Panc1 (cell line): ENCODE measurements at regions not wholly inside any gene's neighbourhood (a gene's known extent, or its start where the extent isn't known, plus 50 kb on each side); places are given as distances from the start of the nearest gene placed in this dataset.

ENCODE experiments used
- ATAC-seq: fragments of 200-7000 bp; cut with Tn5 transposase; 2 replicates; pipeline ENCODE4 v1.9.1; 2020; ENCODE audit warnings: mild to moderate bottlenecking, moderate library complexity
- BruUV-seq: library from RNA; stranded (reverse); fragments of 400-500 nt; replicated peaks from 2 replicates; lab custom pipeline; 2021; lab: Mats Ljungman, UMichigan
- CTCF ChIA-PET: fragments of 300-600 bp; sonication (Branson Sonifier 250); formaldehyde crosslinking; loops from one replicate; lab custom pipeline; 2022; ENCODE audit warnings: antibody characterized with exemption; lab: Charles Lee
- POLR2A ChIA-PET: fragments of 300-600 bp; sonication (Branson Sonifier 250); formaldehyde crosslinking; loops from one replicate; lab custom pipeline; 2022; ENCODE audit warnings: antibody characterized with exemption; lab: Charles Lee
- DNase-seq: peaks from one replicate; pipeline ENCODE4 v3.0.0-alpha.2; 2010; ENCODE audit warnings: low read depth, low spot score
- H3K27ac ChIP-seq: 2 replicates; pipeline ENCODE4 v1.5.1; 2011; ENCODE audit warnings: mild to moderate bottlenecking, low read length, inconsistent platforms
- H3K27me3 ChIP-seq: fragments of 200-500 bp; sonication (Bioruptor generic); 2 replicates; pipeline ENCODE4 v1.6.0; 2014; ENCODE audit warnings: low read length, inconsistent platforms; ENCODE audit not compliant: control insufficient read depth, insufficient read depth
- H3K36me3 ChIP-seq: fragments of 200-500 bp; sonication (Bioruptor generic); 2 replicates; pipeline ENCODE4 v1.5.1; 2014; ENCODE audit warnings: inconsistent platforms, mild to moderate bottlenecking, low read length, moderate library complexity; ENCODE audit not compliant: control insufficient read depth, insufficient read depth
- H3K4me1 ChIP-seq: 2 replicates; pipeline ENCODE4 v1.5.1; 2011; ENCODE audit warnings: inconsistent platforms, mild to moderate bottlenecking, low read length, moderate library complexity; ENCODE audit not compliant: control insufficient read depth, insufficient read depth
- H3K4me3 ChIP-seq, 2 experiments: 2 replicates each; pipeline ENCODE4 v1.5.1; 2011 to 2012; ENCODE audit warnings: low read depth in 2 of 2, low read length in 2 of 2, mild to moderate bottlenecking in 2 of 2, inconsistent platforms in 1 of 2, moderate library complexity in 1 of 2
- H3K9me3 ChIP-seq: fragments of 200-500 bp; sonication (Bioruptor generic); 2 replicates; pipeline ENCODE4 v1.5.1; 2014; ENCODE audit warnings: low read depth, mild to moderate bottlenecking, inconsistent platforms, low read length, moderate library complexity; ENCODE audit not compliant: control insufficient read depth, insufficient read depth
- CTCF ChIP-seq: fragments of 450-650 bp; IDR thresholded peaks from 2 replicates; pipeline ENCODE4 v1.5.1; 2017; ENCODE audit warnings: mild to moderate bottlenecking
- POLR2AphosphoS5 ChIP-seq: IDR thresholded peaks from 2 replicates; pipeline ENCODE4 v1.6.1; 2012; ENCODE audit warnings: mild to moderate bottlenecking, low read depth, low read length, moderate library complexity
- REST ChIP-seq, 2 experiments: IDR thresholded peaks; 2 replicates each; pipeline ENCODE4 v1.6.1; 2011 to 2012; ENCODE audit warnings: low read depth in 2 of 2, control low read depth in 1 of 2, low read length in 1 of 2, mild to moderate bottlenecking in 1 of 2, moderate library complexity in 1 of 2; ENCODE audit not compliant: insufficient read depth in 1 of 2
- SIN3A ChIP-seq: IDR thresholded peaks from 2 replicates; pipeline ENCODE4 v1.6.1; 2012; ENCODE audit warnings: low read depth, mild to moderate bottlenecking, low read length, moderate library complexity, borderline replicate concordance; ENCODE audit not compliant: insufficient read depth
- TCF7L2 ChIP-seq: IDR thresholded peaks from 2 replicates; pipeline ENCODE4 v1.6.1; 2011; ENCODE audit warnings: mild to moderate bottlenecking, low read depth, low read length, inconsistent platforms
- in situ Hi-C: cut with HindIII; loops from 2 replicates; pipeline ENCODE4 v1.10.0; 2016; ENCODE audit warnings: low sequenced_read_pairs, low pct_unique_long_range_greater_than_20kb
- intact Hi-C: fragments of 100-400 bp; cut with micrococcal nuclease; formaldehyde crosslinking; loops from one replicate; pipeline ENCODE4 v1.10.0; 2022; ENCODE audit not compliant: unreplicated experiment

- Histone ChIP-seq H3K9me3 (no peaks in the 10 kb centered on the region), H3K27ac (no peak overlapping the region), H3K4me1 (no peaks in the 10 kb centered on the region), H3K36me3 (no peaks in the 10 kb centered on the region), H3K4me3 (no peak overlapping the region), H3K27me3 (0 out of 2 replicates have a peak, but pooled peaks cover 2% of the 10 kb centered on the region)
- DNase-seq (no peak), ATAC-seq (no peak)
- POLR2A ChIA-PET, result no interaction called here
- BruUV-seq, result no TSS peak
- intact Hi-C loops, result no loop called here
- in situ Hi-C loops, result no loop called here
- TF ChIP-seq REST (IDR thresholded peaks at IDR 0.05; ENCODE audit: insufficient read depth in 1 of 2, low read depth in 2 of 2, low read length in 1 of 2), result no peak
- TF ChIP-seq TCF7L2, result no peak
- no peak for TF ChIP-seq POLR2AphosphoS5
- TF ChIP-seq SIN3A, result no peak
- no peak for TF ChIP-seq CTCF
- CTCF ChIA-PET, result no interaction called here
Observed at GRCh38 chr10:78686444-78687060, 382.2 kb upstream of the ZMIZ1 start.

- Histone ChIP-seq H3K9me3 (no peaks in the 10 kb centered on the region), H3K36me3 (no peaks in the 10 kb centered on the region), H3K27ac (no peak overlapping the region), H3K27me3 (0 out of 2 replicates have a peak, but pooled peaks cover 2% of the 10 kb centered on the region), H3K4me3 (no peak overlapping the region), H3K4me1 (no peaks in the 10 kb centered on the region)
- intact Hi-C loops (no loop called here), in situ Hi-C loops (no loop called here)
- no TSS peak for BruUV-seq
- ATAC-seq (no peak), DNase-seq (no peak)
- ChIA-PET POLR2A (no interaction called here), CTCF (no interaction called here)
- no peak for TF ChIP-seq POLR2AphosphoS5
- no peak for TF ChIP-seq REST (IDR thresholded peaks at IDR 0.05; ENCODE audit: insufficient read depth in 1 of 2, low read depth in 2 of 2, low read length in 1 of 2)
- no peak for TF ChIP-seq CTCF
- no peak for TF ChIP-seq SIN3A
- no peak for TF ChIP-seq TCF7L2
Observed at GRCh38 chr10:78687626-78688025, 381.1 kb upstream of the ZMIZ1 start.
